Esophagus muscularis mucosa (tissue), 3 donors: ENCODE measurements at regions not wholly inside any gene's neighbourhood (a gene's known extent, or its start where the extent isn't known, plus 50 kb on each side); places are given as distances from the start of the nearest gene placed in this dataset.

Experiments used
- CTCF ChIP-seq, 3 experiments: fragments of 200-600 bp in 2 of 3; fragments of 450-650 bp in 1 of 3; sonication (generic) in 2 of 3; IDR thresholded peaks; one replicate each; pipeline ENCODE4 v1.5.1; 2017 to 2019; ENCODE audit warnings: antibody characterized with exemption in 3 of 3, mild to moderate bottlenecking in 2 of 3, moderate library complexity in 1 of 3
- POLR2A ChIP-seq: fragments of 450-650 bp; IDR thresholded peaks from one replicate; pipeline ENCODE4 v1.6.1; 2017; ENCODE audit warnings: antibody characterized with exemption, moderate library complexity, mild to moderate bottlenecking, low read depth

- TF ChIP-seq CTCF (IDR thresholded peaks at IDR 0.05) (no peak), POLR2A (no peak)
These were observed 464.3 kb downstream of the EPM2A start for GRCh38 chr6:145271040-145271439.
